HCT116 (cell line): ENCODE measurements at regions not wholly inside any gene's neighbourhood (a gene's known extent, or its start where the extent isn't known, plus 50 kb on each side); places are given as distances from the start of the nearest gene placed in this dataset.

Experiments used
- ATAC-seq: fragments of 200-7000 bp; cut with Tn5 transposase; 2 replicates; pipeline ENCODE4 v1.9.1; 2020; ENCODE audit warnings: mild to moderate bottlenecking, moderate library complexity
- BruUV-seq: library from RNA; stranded (reverse); fragments of 400-500 nt; replicated peaks from 2 replicates; lab custom pipeline; 2021; lab: Mats Ljungman, UMichigan
- CTCF ChIA-PET: fragments of 300-600 bp; sonication (Branson Sonifier 250); formaldehyde crosslinking; loops from one replicate; lab custom pipeline; 2021; ENCODE audit warnings: antibody characterized with exemption; lab: Charles Lee
- POLR2A ChIA-PET: fragments of 300-600, 350-600 bp; sonication (Branson Sonifier 250); formaldehyde crosslinking; loops from one replicate; lab custom pipeline; 2021; ENCODE audit warnings: antibody characterized with exemption; lab: Charles Lee
- RAD21 ChIA-PET, 2 experiments: fragments of 300-600 bp; sonication (Branson Sonifier 250); formaldehyde crosslinking; loops; one replicate each; lab custom pipeline; 2023; ENCODE audit warnings: low total read pairs in 2 of 2; ENCODE audit not compliant: uncharacterized antibody in 2 of 2, unreplicated experiment in 2 of 2, low non-redundant PET in 1 of 2; lab: Charles Lee
- DNase-seq: peaks from one replicate; pipeline ENCODE4 v3.0.0-alpha.2; 2010; ENCODE audit warnings: low read depth, low spot score
- H2AFZ ChIP-seq: fragments of 200-600 bp; shearing (Covaris generic), sonication (generic); 2 replicates; pipeline ENCODE4 v1.6.1; 2017; ENCODE audit warnings: low read depth, mixed run types, mixed read lengths, antibody characterized with exemption, low read length; ENCODE audit not compliant: poor library complexity, severe bottlenecking
- H3K27ac ChIP-seq: 2 replicates; pipeline ENCODE4 v1.5.1; 2012; ENCODE audit warnings: low read depth, low read length
- H3K27me3 ChIP-seq: fragments of 200-600 bp; sonication (generic); 2 replicates; pipeline ENCODE4 v1.6.1; 2016; ENCODE audit warnings: mixed run types, low read length, mixed read lengths; ENCODE audit not compliant: insufficient read depth
- H3K36me3 ChIP-seq, 2 experiments: fragments of 200-500 bp in 1 of 2; fragments of 200-600 bp in 1 of 2; sonication (Bioruptor generic) in 1 of 2; sonication (generic) in 1 of 2; 2 replicates each; pipeline versions ENCODE4 v1.5.1 to v1.6.1; 2014 to 2016; ENCODE audit warnings: low read length in 2 of 2, inconsistent platforms in 1 of 2, mixed read lengths in 1 of 2, mixed run types in 1 of 2; ENCODE audit not compliant: insufficient read depth in 2 of 2, control insufficient read depth in 1 of 2
- H3K4me1 ChIP-seq, 2 experiments: fragments of 200-600 bp in 1 of 2; sonication (generic) in 1 of 2; 2 replicates each; pipeline versions ENCODE4 v1.5.1 to v1.6.1; 2012 to 2017; ENCODE audit warnings: low read length in 2 of 2, inconsistent platforms in 1 of 2, mild to moderate bottlenecking in 1 of 2, mixed read lengths in 1 of 2, mixed run types in 1 of 2, moderate library complexity in 1 of 2; ENCODE audit not compliant: insufficient read depth in 2 of 2, control insufficient read depth in 1 of 2
- H3K4me2 ChIP-seq: fragments of 200-600 bp; sonication (generic); 2 replicates; pipeline ENCODE4 v1.6.1; 2017; ENCODE audit warnings: mixed run types, low read length, mixed read lengths
- H3K4me3 ChIP-seq, 2 experiments: fragments of 200-600 bp in 1 of 2; sonication (generic) in 1 of 2; replicated peaks in 1 of 2; 2 replicates each; pipeline ENCODE4 v1.5.1; 2011 to 2016; ENCODE audit warnings: low read length in 2 of 2, control low read depth in 1 of 2, low read depth in 1 of 2, mild to moderate bottlenecking in 1 of 2, mixed read lengths in 1 of 2, mixed run types in 1 of 2
- H3K79me2 ChIP-seq: fragments of 200-600 bp; sonication (generic); 2 replicates; pipeline ENCODE4 v1.6.1; 2017; ENCODE audit warnings: mild to moderate bottlenecking, mixed run types, low read length, moderate library complexity, mixed read lengths; ENCODE audit not compliant: insufficient read depth
- H3K9ac ChIP-seq: fragments of 200-600 bp; sonication (generic); 2 replicates; pipeline ENCODE4 v1.6.1; 2016; ENCODE audit warnings: low read length, mixed read lengths
- H3K9me2 ChIP-seq: fragments of 200-600 bp; sonication (generic), shearing (Covaris generic); 2 replicates; pipeline ENCODE4 v1.6.1; 2017; ENCODE audit warnings: mixed run types, mild to moderate bottlenecking, moderate library complexity; ENCODE audit not compliant: insufficient read depth
- H3K9me3 ChIP-seq, 2 experiments: fragments of 200-500 bp in 1 of 2; fragments of 200-600 bp in 1 of 2; sonication (Bioruptor generic) in 1 of 2; sonication (generic) in 1 of 2; 2 replicates each; pipeline ENCODE4 v1.6.1; 2014 to 2017; ENCODE audit warnings: low read length in 2 of 2, mixed read lengths in 2 of 2, inconsistent platforms in 1 of 2, low read depth in 1 of 2, mild to moderate bottlenecking in 1 of 2, mixed run types in 1 of 2, moderate library complexity in 1 of 2; ENCODE audit not compliant: control insufficient read depth in 1 of 2, insufficient read depth in 1 of 2
- H4K20me1 ChIP-seq: fragments of 200-600 bp; sonication (generic), shearing (Covaris generic); 2 replicates; pipeline ENCODE4 v1.6.1; 2017; ENCODE audit warnings: mixed run types, mild to moderate bottlenecking, moderate library complexity; ENCODE audit not compliant: insufficient read depth
- ATF3 ChIP-seq: IDR thresholded peaks from 2 replicates; pipeline ENCODE4 v1.6.1; 2012
- CBX3 ChIP-seq: IDR thresholded peaks from 2 replicates; pipeline ENCODE4 v1.6.1; 2012; ENCODE audit warnings: low read depth
- CEBPB ChIP-seq: IDR thresholded peaks from 2 replicates; pipeline ENCODE4 v1.6.1; 2012; ENCODE audit warnings: low read depth
- EGR1 ChIP-seq: IDR thresholded peaks from 2 replicates; pipeline ENCODE4 v1.6.1; 2012; ENCODE audit warnings: low read depth
- ELF1 ChIP-seq: IDR thresholded peaks from 2 replicates; pipeline ENCODE4 v1.6.1; 2012; ENCODE audit warnings: low read depth, borderline replicate concordance
- EZH2 ChIP-seq: fragments of 200-600 bp; sonication (generic); IDR thresholded peaks from 2 replicates; pipeline ENCODE4 v1.6.1; 2017; ENCODE audit warnings: antibody characterized with exemption, mixed run types
- EZH2phosphoT487 ChIP-seq: fragments of 200-600 bp; IDR thresholded peaks from 2 replicates; pipeline ENCODE4 v1.6.1; 2018; ENCODE audit warnings: antibody characterized with exemption, borderline replicate concordance
- FOSL1 ChIP-seq: IDR thresholded peaks from 2 replicates; pipeline ENCODE4 v1.6.1; 2012; ENCODE audit warnings: low read depth
- JUND ChIP-seq: IDR thresholded peaks from 2 replicates; pipeline ENCODE4 v1.6.1; 2012
- POLR2A ChIP-seq: IDR thresholded peaks from 2 replicates; pipeline ENCODE4 v1.7.0; 2011; ENCODE audit warnings: borderline replicate concordance; ENCODE audit not compliant: insufficient read depth, insufficient read length; ENCODE audit errors: extremely low read depth
- RAD21 ChIP-seq: IDR thresholded peaks from 2 replicates; pipeline ENCODE4 v1.6.1; 2012; ENCODE audit warnings: low read depth, mild to moderate bottlenecking
- SIN3A ChIP-seq: IDR thresholded peaks from 2 replicates; pipeline ENCODE4 v1.6.1; 2012; ENCODE audit warnings: low read depth
- SRF ChIP-seq: IDR thresholded peaks from 2 replicates; pipeline ENCODE4 v1.6.1; 2012; ENCODE audit warnings: low read depth
- TCF7L2 ChIP-seq: IDR thresholded peaks from 2 replicates; pipeline ENCODE4 v1.7.0; 2011; ENCODE audit warnings: borderline replicate concordance, inconsistent platforms; ENCODE audit not compliant: insufficient read depth, insufficient read length; ENCODE audit errors: extremely low read depth
- ZFX ChIP-seq: fragments of 450-650 bp; IDR thresholded peaks from 2 replicates; pipeline ENCODE4 v1.6.1; 2017
- ZNF274 ChIP-seq: fragments of 200-500 bp; sonication (Bioruptor generic); IDR thresholded peaks from 2 replicates; pipeline ENCODE4 v1.6.1; 2014; ENCODE audit warnings: mild to moderate bottlenecking, low read depth, low read length, inconsistent platforms
- intact Hi-C: fragments of 100-400 bp; cut with micrococcal nuclease; formaldehyde crosslinking; loops from 2 replicates; pipeline ENCODE4 v1.10.0; 2022
- TF ChIP-seq, protein P1 (sequence below), 3 experiments: fragments of 200-600 bp in 1 of 3; sonication (generic) in 1 of 3; IDR thresholded peaks in 2 of 3; conservative IDR thresholded peaks in 1 of 3; 2 replicates each; pipeline ENCODE4 v1.5.1; 2012 to 2017; ENCODE audit warnings: low read depth in 2 of 3, low read length in 2 of 3, antibody characterized with exemption in 1 of 3, borderline replicate concordance in 1 of 3, control low read depth in 1 of 3, mild to moderate bottlenecking in 1 of 3, mixed read lengths in 1 of 3, mixed run types in 1 of 3, moderate library complexity in 1 of 3; ENCODE audit not compliant: insufficient read depth in 1 of 3
- TF ChIP-seq, protein P2 (sequence below): IDR thresholded peaks from 2 replicates; pipeline ENCODE4 v1.6.1; 2011; ENCODE audit warnings: mild to moderate bottlenecking, low read length, moderate library complexity; ENCODE audit not compliant: insufficient replicate concordance; ENCODE audit errors: extremely low read depth

DNA sequence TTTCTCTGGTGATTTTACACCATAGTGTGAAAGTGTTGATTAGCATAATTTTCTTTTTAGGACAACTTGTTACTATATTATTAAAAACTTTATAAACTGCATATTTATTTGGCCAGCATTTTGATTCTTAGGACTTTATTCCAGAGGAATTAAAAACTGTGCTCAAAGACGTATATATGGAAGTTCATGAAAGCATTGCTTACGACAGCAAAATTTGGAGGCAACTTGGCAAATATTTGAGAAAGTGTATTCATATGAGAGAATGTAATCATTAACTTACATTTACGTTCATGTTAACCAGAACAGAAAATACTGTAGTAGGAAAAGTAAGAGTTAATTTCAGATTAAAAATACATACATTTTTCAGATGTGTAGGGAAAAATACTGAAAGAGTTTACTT, 203.1 kb downstream of the JCAD start:
- H3K9ac ChIP-seq, result no peak overlapping the region
- no peaks in the 10 kb centered on the region for H3K9me3 ChIP-seq
- ChIA-PET CTCF (no interaction called here), RAD21 (no interaction called here), POLR2A (no interaction called here)
- H3K27me3 ChIP-seq, result no peaks in the 10 kb centered on the region
- TF ChIP-seq FOSL1 (no peak), SRF (no peak), SIN3A (no peak), CEBPB (no peak), ATF3 (no peak), POLR2A (no peak), EGR1 (no peak), JUND (no peak), RAD21 (no peak)
- H3K4me1 ChIP-seq, result peaks cover 3 to 9% of the 10 kb centered on the region in 2 experiments; a peak in 3 of 4 replicates
- ATAC-seq, result no peak
- no peaks in the 10 kb centered on the region for H3K79me2 ChIP-seq
- no peaks in the 10 kb centered on the region for H3K9me2 ChIP-seq
- no TSS peak for BruUV-seq
- no peak for DNase-seq
- H4K20me1 ChIP-seq, result no peaks in the 10 kb centered on the region
- no peaks in the 10 kb centered on the region for H3K36me3 ChIP-seq
- no peak overlapping the region for H2AFZ ChIP-seq
- intact Hi-C loops, result no loop called here
- H3K4me3 ChIP-seq, result no peak overlapping the region
- no peak overlapping the region for H3K27ac ChIP-seq
- no peak overlapping the region for H3K4me2 ChIP-seq

DNA sequence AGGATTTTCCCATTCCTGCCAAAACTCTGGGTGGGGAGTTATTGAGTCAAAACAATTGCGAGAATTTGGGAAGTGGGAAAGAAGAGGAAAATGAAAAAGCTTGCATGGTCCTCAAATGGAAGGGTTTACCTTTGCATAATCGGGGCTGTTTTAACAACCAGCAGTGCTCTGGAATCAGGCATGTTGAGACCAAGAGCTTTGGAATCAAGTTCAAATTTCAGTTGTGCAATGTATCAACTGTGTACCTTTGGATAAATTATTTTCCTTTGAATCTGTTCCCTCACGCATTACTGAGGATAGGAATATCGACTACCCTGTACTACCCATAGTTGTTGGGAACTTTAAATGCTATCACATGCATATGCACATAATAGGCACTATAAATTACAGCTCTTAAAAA, 205.5 kb downstream of the JCAD start:
- DNase-seq (no peak), ATAC-seq (no peak)
- RAD21 ChIA-PET, result no interaction called here
- Histone ChIP-seq H3K27me3 (no peaks in the 10 kb centered on the region), H3K9me3 (no peaks in the 10 kb centered on the region), H3K9ac (no peak overlapping the region), H3K36me3 (no peaks in the 10 kb centered on the region), H3K4me1 (peaks cover 3 to 9% of the 10 kb centered on the region in 2 experiments; a peak in 3 of 4 replicates), H2AFZ (no peak overlapping the region), H3K27ac (no peak overlapping the region), H4K20me1 (no peaks in the 10 kb centered on the region), H3K4me3 (no peak overlapping the region), H3K9me2 (no peaks in the 10 kb centered on the region)
- TF ChIP-seq TCF7L2 (no peak), ZNF274 (no peak), JUND (no peak), EZH2phosphoT487 (no peak), EGR1 (no peak), POLR2A (no peak), RAD21 (no peak), ZFX (no peak), SIN3A (no peak), CBX3 (no peak), EZH2 (no peak), ELF1 (no peak), CEBPB (no peak), SRF (no peak), FOSL1 (no peak)
- TF ChIP-seq, protein P1, sequence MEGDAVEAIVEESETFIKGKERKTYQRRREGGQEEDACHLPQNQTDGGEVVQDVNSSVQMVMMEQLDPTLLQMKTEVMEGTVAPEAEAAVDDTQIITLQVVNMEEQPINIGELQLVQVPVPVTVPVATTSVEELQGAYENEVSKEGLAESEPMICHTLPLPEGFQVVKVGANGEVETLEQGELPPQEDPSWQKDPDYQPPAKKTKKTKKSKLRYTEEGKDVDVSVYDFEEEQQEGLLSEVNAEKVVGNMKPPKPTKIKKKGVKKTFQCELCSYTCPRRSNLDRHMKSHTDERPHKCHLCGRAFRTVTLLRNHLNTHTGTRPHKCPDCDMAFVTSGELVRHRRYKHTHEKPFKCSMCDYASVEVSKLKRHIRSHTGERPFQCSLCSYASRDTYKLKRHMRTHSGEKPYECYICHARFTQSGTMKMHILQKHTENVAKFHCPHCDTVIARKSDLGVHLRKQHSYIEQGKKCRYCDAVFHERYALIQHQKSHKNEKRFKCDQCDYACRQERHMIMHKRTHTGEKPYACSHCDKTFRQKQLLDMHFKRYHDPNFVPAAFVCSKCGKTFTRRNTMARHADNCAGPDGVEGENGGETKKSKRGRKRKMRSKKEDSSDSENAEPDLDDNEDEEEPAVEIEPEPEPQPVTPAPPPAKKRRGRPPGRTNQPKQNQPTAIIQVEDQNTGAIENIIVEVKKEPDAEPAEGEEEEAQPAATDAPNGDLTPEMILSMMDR (IDR thresholded peaks at IDR 0.05 in 2 of 3, conservative IDR thresholded peaks at IDR 0.05 in 1 of 3; ENCODE audit: borderline replicate concordance in 1 of 3, insufficient read depth in 1 of 3, low read depth in 2 of 3, low read length in 2 of 3), result no peak
- TF ChIP-seq, protein P2, sequence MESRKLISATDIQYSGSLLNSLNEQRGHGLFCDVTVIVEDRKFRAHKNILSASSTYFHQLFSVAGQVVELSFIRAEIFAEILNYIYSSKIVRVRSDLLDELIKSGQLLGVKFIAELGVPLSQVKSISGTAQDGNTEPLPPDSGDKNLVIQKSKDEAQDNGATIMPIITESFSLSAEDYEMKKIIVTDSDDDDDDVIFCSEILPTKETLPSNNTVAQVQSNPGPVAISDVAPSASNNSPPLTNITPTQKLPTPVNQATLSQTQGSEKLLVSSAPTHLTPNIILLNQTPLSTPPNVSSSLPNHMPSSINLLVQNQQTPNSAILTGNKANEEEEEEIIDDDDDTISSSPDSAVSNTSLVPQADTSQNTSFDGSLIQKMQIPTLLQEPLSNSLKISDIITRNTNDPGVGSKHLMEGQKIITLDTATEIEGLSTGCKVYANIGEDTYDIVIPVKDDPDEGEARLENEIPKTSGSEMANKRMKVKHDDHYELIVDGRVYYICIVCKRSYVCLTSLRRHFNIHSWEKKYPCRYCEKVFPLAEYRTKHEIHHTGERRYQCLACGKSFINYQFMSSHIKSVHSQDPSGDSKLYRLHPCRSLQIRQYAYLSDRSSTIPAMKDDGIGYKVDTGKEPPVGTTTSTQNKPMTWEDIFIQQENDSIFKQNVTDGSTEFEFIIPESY, result no peak
- TF ChIP-seq, all 23 proteins: peak for 0
- no TSS peak for BruUV-seq
- intact Hi-C loops, result no loop called here
- ChIA-PET POLR2A (no interaction called here), CTCF (no interaction called here)
- no peak overlapping the region for H3K4me2 ChIP-seq
- no peaks in the 10 kb centered on the region for H3K79me2 ChIP-seq
